Activated naive CD4-positive, alpha-beta T cell treated with anti-CD3 and anti-CD28 coated beads, Interleukin-2, amount 50 U/mL, for 16 hours (primary cell): ENCODE measurements at regions not wholly inside any gene's neighbourhood (a gene's known extent, or its start where the extent isn't known, plus 50 kb on each side); places are given as distances from the start of the nearest gene placed in this dataset.
"Not testable (repeated sequence)": the region's sequence is repeated elsewhere in the genome, so short reads cannot be mapped to it uniquely, and the experiment has no call there.

Experiments
- DNase-seq: peaks from one replicate; pipeline ENCODE4 v3.0.0-alpha.2; 2020

GRCh38 chr5:99034336-99034735 lies 105.5 kb upstream of the CHD1 start:
- DNase-seq: no peak

- no peak for DNase-seq
Measured at GRCh38 chr5:99033014-99033900, 104.5 kb upstream of the CHD1 start.

GRCh38 chr5:99032234-99033013 lies 103.6 kb upstream of the CHD1 start:
- DNase-seq: no peak

GRCh38 chr5:99030906-99031440 lies 102.2 kb upstream of the CHD1 start:
- no peak for DNase-seq

GRCh38 chr5:99029172-99029571 lies 100.4 kb upstream of the CHD1 start:
- DNase-seq: no peak

DNA sequence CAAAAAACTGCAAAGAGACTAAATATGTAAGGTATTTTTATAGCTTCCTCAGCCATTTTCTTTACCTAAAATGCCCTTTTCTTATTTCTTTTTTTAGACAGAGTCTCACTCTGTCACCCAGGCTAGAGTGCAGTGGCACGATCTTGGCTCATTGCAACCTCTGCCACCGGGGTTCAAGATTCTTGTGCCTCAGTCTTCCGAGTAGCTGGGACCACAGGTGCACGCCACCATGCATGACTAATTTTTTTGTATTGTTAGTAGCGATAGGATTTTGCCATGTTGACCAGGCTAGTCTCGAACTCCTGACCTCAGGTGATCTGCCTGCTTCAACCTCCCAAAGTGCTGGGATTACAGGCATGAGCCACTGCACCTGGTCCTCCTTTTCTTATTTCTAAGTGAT lies 99.4 kb upstream of the CHD1 start:
- not testable (repeated sequence) for DNase-seq

- DNase-seq: no peak
Measured at GRCh38 chr5:99025298-99026045, 96.7 kb upstream of the CHD1 start.

DNA sequence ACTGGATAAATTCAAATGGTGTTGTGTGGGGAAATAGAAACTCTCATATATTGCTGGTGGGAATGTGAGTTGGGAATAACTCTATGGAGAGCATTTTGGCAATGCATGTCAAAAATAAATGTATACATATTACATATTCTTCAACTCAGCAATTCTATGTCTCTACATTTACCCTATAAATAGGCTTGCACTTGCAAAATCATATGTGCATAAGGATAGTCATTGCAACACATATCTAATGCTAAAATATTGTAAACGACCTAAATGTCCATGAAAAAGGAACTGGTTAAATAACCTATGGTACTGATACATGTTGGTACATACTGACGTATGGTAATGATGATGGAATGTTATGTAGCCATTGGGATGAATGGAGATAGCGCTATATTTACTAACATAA lies 94.5 kb upstream of the CHD1 start:
- no peak for DNase-seq

DNA sequence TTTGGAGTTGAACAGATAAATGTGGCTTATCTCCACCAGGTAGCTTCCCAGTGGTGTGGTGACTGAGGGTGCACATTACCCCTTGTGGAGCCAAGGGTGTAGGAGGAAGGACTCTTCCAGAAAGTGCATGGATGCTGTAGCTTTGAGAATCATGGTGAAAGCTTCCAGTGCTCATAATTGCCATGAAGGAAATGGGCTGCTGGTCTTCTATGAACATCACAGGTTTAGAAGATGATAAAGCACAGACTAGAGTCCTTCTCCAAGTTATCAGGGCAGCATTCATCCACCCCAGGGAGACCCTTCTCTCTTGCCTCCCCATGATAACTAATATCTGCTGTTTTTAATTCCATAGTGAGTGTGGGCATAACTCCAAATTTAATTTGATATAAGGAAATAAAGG lies 93.4 kb upstream of the CHD1 start:
- no peak for DNase-seq

DNA sequence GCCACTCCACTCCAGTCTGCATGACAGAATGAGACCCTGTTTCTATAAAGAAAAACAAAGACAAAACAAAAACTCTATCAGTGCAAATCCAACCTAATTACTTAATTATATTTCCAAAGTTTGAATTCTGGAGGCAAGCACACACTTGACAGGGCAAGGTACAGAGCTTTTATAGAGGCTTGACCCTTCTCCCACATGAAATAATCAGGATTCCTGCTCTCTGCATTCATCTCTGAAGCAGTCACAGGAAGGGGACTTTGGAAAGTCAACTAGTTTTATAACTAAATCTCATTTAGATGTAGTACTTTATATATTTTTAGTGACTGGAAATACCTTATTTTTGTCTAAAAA lies 91.9 kb upstream of the CHD1 start:
- no peak for DNase-seq

DNA sequence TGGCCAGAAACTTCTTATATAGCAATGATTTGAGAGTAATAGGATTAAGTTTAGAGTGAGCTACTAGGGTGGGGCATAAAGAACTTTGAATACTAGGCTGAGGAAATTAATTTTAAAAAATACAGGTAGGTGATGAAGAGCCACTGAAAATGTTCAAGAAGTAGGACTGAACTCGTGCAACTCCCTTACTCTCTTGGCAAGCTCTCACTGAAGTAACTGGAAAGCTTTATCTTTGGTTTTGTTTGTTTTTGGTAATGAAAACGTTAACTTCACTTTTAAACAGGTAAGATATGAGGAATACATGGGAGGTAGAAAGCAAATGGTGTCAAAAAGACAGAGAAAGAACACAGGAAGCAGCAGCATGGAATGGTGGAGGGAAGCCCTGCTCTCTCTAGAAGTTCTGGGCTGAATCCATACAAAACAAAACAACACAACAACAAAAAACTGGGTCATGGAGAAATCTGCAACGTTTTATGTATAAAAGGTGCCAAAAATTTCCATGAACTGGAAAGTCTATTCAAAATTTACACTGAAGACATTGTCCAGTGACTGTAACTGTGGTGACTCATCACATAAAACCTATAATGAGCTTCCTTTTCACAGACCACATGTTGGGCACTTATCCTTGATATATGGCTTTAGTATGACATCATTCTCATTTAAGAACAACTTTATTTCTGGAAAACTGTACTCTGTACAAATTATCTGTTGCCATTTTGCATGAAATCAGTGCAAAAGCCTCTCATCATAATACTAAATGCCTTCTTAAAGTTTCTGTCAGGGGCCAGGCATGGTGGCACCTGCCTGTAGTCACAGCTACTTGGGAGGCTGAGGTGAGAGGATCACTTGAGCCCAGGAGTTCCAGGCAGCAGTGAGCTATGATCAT lies 91.2 kb upstream of the CHD1 start:
- DNase-seq: no peak

DNA sequence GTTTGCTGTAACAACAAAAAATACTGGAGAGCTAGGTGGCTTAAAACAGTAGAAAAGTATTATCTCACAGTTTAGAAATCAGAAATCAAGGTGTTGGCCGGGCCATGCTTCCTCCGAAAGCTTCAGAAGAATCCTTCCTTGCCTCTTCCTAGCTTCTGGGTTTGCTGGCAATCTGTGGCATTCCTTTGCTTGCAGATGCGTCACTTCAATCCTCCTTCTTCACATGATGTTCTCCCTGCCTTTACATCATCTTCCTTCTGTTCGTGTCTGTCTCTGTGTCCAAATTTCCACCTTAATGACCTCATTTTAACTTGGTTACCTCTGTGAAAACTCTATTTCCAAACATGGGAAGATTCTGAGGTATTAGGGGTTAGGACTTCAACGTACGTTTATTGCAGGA lies 90.4 kb upstream of the CHD1 start:
- no peak for DNase-seq

- DNase-seq: no peak
Measured at GRCh38 chr5:99010294-99010693, 81.5 kb upstream of the CHD1 start.

DNA sequence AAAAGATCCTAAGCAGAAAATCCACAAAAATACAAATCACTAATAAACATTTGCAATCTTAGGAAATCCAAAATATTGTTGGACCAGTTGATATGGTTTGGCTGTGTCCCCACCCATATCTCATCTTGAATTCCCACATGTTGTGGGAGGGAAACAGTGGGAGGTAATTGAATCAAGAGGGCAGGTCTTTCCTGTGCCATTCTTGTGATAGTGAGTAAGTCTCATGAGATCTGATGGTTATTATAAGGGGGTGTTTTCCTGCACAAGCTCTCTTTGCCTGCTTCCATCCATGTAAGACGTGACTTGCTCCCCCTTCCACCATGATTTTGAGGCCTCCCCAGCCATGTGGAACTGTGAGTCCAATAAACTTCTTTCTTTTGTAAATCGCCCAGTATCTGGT lies 79.2 kb upstream of the CHD1 start:
- DNase-seq: not testable (repeated sequence)

DNA sequence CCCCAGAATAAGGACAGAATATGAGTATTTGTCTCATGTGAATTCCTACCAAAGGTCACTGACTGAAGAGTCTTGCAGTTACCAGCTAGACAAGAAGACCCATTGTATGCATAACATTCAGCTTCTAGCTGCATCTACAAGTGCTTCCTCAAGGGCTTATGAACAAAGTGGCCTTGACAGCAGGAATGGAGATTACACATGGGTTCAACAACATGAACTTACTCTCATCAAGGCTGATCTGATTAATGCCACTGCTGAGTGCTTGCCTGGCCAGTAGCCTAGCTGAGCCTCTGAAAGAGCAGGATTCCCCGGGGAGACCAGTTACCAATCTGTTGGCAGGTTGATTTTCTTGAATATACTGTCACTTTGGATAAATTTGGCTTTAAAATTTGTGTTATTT lies 76.7 kb upstream of the CHD1 start:
- DNase-seq: no peak

- DNase-seq: no peak
Measured at GRCh38 chr5:99004960-99005359, 76.2 kb upstream of the CHD1 start.

DNA sequence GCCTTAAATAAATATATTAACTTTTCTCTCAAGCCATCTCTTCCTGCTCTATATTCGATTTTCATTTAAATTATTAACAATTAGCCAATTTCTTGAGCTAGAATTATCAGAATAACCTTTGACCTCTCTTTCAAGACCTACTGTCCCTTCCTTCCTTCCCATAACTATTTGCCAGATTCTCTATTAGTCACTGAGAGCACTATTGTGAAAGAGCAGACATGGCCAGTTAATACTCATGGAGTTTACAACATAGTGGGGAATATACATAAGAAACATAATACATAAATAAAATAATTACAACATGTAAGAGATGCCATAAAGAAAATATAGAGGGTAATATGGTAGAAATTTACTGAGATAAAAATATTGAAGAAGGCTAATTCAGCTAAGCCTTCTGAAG lies 72.1 kb upstream of the CHD1 start:
- no peak for DNase-seq

DNA sequence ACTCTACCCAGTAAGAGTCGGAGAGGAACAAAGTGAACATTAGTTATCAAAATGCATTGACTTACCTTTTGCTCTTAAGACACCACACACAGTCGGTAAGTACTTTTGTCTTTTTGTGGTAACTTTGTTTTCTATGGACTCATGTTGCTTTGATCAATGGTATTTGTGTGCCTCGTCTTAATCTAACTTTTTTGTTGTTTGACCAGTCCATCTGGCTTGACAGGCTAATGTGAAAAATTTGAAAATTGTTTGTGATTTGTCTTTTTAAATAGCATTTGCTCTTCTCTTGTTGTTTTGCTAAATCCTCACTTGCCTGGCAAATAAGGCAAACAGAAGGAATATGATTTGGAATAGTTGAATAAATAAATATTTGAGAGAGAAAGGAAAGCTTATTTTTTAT lies 71.4 kb upstream of the CHD1 start:
- DNase-seq: no peak

DNA sequence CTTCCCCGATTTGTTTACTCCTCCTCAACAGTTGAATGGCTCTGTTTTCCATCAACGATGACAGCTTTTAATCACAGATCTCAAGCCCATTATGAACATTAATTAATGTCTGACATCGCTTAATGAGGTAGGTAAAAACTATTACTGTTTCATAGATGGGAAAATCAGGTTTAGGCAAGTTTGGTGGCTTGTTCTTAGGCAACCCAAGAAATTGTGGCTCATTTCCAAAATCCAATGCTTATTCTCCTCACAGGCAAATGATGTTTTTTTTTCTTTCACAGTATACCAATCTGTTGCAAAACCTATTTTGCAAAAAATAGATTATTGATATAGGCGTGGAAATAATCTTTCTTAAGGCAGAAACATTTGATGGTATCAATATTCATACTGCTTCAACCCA lies 70.8 kb upstream of the CHD1 start:
- DNase-seq: no peak

GRCh38 chr5:98997000-98997399 lies 68.2 kb upstream of the CHD1 start:
- no peak for DNase-seq

GRCh38 chr5:98994611-98995010 lies 65.8 kb upstream of the CHD1 start:
- DNase-seq: no peak

DNA sequence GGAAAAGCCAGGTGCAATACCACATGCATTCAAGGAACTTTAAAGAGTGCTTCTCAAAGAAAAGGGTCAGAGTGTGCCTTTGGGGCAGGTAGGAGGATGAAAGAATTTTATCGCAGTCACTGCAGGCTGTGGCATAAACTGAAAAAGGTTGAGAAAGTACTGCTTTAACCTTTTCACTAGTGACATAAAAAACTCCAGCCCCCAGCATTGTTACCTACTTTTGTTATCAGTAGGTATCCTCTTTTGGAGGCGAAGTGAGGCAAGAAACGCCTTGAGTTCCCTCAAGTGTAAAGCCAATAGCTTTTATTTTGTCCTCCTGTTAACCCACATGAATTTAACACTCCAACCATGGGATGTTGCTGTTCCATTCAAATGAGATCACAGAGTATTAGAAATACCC lies 64.7 kb upstream of the CHD1 start:
- no peak for DNase-seq
